Mesendoderm (in vitro differentiated cells): ENCODE measurements at regions not wholly inside any gene's neighbourhood (a gene's known extent, or its start where the extent isn't known, plus 50 kb on each side); places are given as distances from the start of the nearest gene placed in this dataset.

Source experiments
- DNase-seq: peaks from one replicate; pipeline ENCODE4 v3.0.0; 2013
- H2AK5ac ChIP-seq: 2 replicates; pipeline ENCODE4 v1.6.1; 2013; ENCODE audit warnings: low read length, inconsistent platforms
- H2BK120ac ChIP-seq: 2 replicates; pipeline ENCODE4 v1.6.1; 2013; ENCODE audit warnings: low read depth, mild to moderate bottlenecking, low read length, moderate library complexity, mixed read lengths
- H2BK15ac ChIP-seq: replicated peaks from 2 replicates; pipeline ENCODE4 v1.6.1; 2013; ENCODE audit warnings: low read depth, mild to moderate bottlenecking, moderate library complexity
- H2BK5ac ChIP-seq: 2 replicates; pipeline ENCODE4 v1.6.1; 2013; ENCODE audit warnings: low read length, inconsistent platforms
- H3K18ac ChIP-seq: 2 replicates; pipeline ENCODE4 v1.6.1; 2013; ENCODE audit warnings: mild to moderate bottlenecking, low read length, mixed read lengths
- H3K23ac ChIP-seq: one replicate; pipeline ENCODE4 v1.6.1; 2013; ENCODE audit warnings: low read length
- H3K27ac ChIP-seq: 2 replicates; pipeline ENCODE4 v1.5.1; 2013; ENCODE audit warnings: low read depth, mild to moderate bottlenecking, inconsistent platforms, low read length, moderate library complexity
- H3K27me3 ChIP-seq: 2 replicates; pipeline ENCODE4 v1.6.1; 2013; ENCODE audit warnings: low read length, control low read depth, mild to moderate bottlenecking, inconsistent platforms; ENCODE audit not compliant: insufficient read depth, poor library complexity
- H3K36me3 ChIP-seq: 2 replicates; pipeline ENCODE4 v1.6.1; 2013; ENCODE audit warnings: low read length, inconsistent platforms; ENCODE audit not compliant: control insufficient read depth, insufficient read depth
- H3K4ac ChIP-seq: one replicate; pipeline ENCODE4 v1.6.1; 2013; ENCODE audit warnings: low read depth, mild to moderate bottlenecking, low read length, moderate library complexity
- H3K4me1 ChIP-seq: 2 replicates; pipeline ENCODE4 v1.6.1; 2013; ENCODE audit warnings: low read depth, low read length, inconsistent platforms; ENCODE audit not compliant: control insufficient read depth
- H3K4me2 ChIP-seq: 2 replicates; pipeline ENCODE4 v1.6.1; 2013; ENCODE audit warnings: low read length
- H3K4me3 ChIP-seq: 2 replicates; pipeline ENCODE4 v1.5.1; 2013; ENCODE audit warnings: mild to moderate bottlenecking, low read length
- H3K56ac ChIP-seq: one replicate; pipeline ENCODE4 v1.6.1; 2013; ENCODE audit warnings: low read length
- H3K79me1 ChIP-seq: 2 replicates; pipeline ENCODE4 v1.6.1; 2013; ENCODE audit warnings: low read length, inconsistent platforms
- H3K79me2 ChIP-seq: 2 replicates; pipeline ENCODE4 v1.6.1; 2013; ENCODE audit warnings: mild to moderate bottlenecking, low read length; ENCODE audit not compliant: control insufficient read depth, insufficient read depth
- H3K9ac ChIP-seq: 2 replicates; pipeline ENCODE4 v1.6.1; 2013; ENCODE audit warnings: low read length, inconsistent platforms
- H4K5ac ChIP-seq: one replicate; pipeline ENCODE4 v1.6.1; 2013; ENCODE audit warnings: low read length
- H4K8ac ChIP-seq: one replicate; pipeline ENCODE4 v1.6.1; 2013; ENCODE audit warnings: low read depth, mild to moderate bottlenecking, control low read depth, low read length, moderate library complexity
- WGBS: extraction: QIAGEN DNeasy Blood & Tissue Kit; methylation state at CpG from one replicate; pipeline ENCODE4 v1.1.7; 2013; ENCODE audit warnings: low lambda C conversion rate, missing lambda C conversion rate; ENCODE audit not compliant: insufficient coverage; ENCODE audit errors: extremely low coverage; 5-methylcytosine and 5-hydroxymethylcytosine counted together

DNA sequence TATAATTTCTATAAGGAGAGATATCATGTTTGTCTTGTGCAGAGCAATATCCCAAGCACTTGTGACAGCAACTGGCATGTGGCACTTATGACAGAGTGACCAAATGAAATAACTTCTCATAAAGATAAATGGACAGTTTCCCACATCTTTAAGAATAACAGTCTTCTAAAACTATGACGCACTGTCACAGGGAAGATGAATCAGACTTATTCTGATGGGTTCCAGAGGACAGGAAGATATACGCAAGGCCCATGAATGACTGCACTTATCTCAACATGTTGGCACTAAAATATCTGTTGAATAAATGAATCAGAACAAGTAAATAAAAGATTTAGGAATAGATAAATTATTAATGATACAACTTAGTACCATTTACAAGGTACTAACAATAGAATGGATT is 465.8 kb upstream of the SYT1 start:
- no peaks in the 10 kb centered on the region for H3K27me3 ChIP-seq

DNA sequence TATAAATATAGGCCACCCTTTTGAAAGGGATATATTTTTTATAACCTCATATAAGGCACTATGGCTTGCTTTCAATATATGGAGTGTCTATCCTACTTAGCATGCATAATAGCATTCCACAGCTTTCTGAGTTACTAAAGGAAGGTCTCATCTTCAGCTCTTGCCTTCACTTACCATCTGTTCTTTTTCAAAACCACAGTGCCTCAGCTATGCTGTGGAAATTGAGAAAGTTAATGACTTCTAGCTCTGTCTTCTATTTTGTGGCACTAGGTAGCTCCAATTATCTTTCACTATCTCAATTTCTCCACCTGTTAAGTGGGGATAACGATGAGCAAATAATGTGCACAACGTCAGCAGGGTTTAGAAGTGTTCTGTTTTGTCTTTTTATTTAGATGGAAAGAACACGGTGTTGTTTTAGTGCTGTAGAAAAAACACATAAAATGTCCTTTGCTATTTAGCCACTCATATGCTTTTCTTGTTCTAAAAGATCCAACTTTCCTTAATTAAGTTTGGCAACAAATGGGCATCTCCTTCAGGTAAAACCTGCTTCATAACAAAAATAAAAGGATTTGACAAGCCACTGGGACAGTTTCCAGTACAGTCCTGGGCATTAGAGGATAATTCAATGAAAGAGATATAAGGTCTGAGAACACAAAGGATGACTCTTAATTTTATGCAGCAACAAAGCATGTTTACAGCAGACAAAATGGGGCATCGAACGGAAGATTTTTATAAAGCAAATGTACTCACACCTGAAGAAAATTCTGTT is 462.0 kb upstream of the SYT1 start:
- DNase-seq: no peak
- Histone ChIP-seq H3K4me3 (no peak overlapping the region), H3K4ac (no peak overlapping the region), H3K27ac (no peak overlapping the region), H3K9ac (no peak overlapping the region), H2BK15ac (no peak overlapping the region), H4K5ac (no peak overlapping the region), H2AK5ac (no peak overlapping the region), H3K79me2 (no peaks in the 10 kb centered on the region), H3K27me3 (no peaks in the 10 kb centered on the region), H2BK5ac (no peak overlapping the region), H3K18ac (no peak overlapping the region), H4K8ac (no peak overlapping the region), H3K4me1 (peaks cover 2% of the 10 kb centered on the region), H3K23ac (no peak overlapping the region), H2BK120ac (no peak overlapping the region), H3K36me3 (no peaks in the 10 kb centered on the region), H3K56ac (no peak overlapping the region), H3K4me2 (no peak overlapping the region), H3K79me1 (no peaks in the 10 kb centered on the region)
- no CpG with 5 or more reads among the region's 5 CpGs for WGBS

More for the DNA sequence above, 465.8 kb upstream of the SYT1 start:
- H3K79me1 ChIP-seq: no peaks in the 10 kb centered on the region
- no peak overlapping the region for H3K23ac ChIP-seq
- H3K18ac ChIP-seq: no peak overlapping the region
- no peaks in the 10 kb centered on the region for H3K79me2 ChIP-seq
- no peak overlapping the region for H4K8ac ChIP-seq
- H3K9ac ChIP-seq: no peak overlapping the region
- H3K4me3 ChIP-seq: no peak overlapping the region
- H3K4me2 ChIP-seq: no peak overlapping the region
- H3K56ac ChIP-seq: no peak overlapping the region
- no peak overlapping the region for H2BK15ac ChIP-seq
- no peaks in the 10 kb centered on the region for H3K36me3 ChIP-seq
- no peak overlapping the region for H2BK120ac ChIP-seq
- no CpG with 5 or more reads among the region's 2 CpGs for WGBS
- no peak overlapping the region for H3K4ac ChIP-seq
- H3K4me1 ChIP-seq: no peaks in the 10 kb centered on the region
- H2BK5ac ChIP-seq: no peak overlapping the region
- H3K27ac ChIP-seq: no peak overlapping the region
- H4K5ac ChIP-seq: no peak overlapping the region
- no peak for DNase-seq
- no peak overlapping the region for H2AK5ac ChIP-seq

DNA sequence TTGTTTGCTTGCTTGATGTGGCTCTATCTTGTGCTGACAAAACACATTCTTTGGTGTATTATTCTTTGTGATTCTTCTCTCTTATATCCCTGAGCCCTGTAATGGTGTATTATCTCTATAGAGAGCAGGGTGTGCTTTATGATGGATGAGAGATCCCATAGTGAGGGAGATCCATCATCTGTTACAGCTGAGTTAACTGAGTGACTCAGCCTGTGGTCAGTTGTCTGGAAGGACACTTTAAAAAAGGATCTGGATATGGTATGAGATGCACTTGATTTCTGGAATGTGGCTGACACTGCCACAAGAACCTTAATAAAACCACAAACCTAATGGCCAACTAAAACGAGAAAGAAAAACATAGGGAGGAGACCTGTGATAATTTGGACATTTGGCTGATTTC is 461.4 kb upstream of the SYT1 start:
- no peak overlapping the region for H3K56ac ChIP-seq
- H3K79me2 ChIP-seq: no peaks in the 10 kb centered on the region
- H4K5ac ChIP-seq: no peak overlapping the region
- no CpG with 5 or more reads among the region's 1 CpG for WGBS
- no peak overlapping the region for H3K23ac ChIP-seq
- H2BK5ac ChIP-seq: no peak overlapping the region
- H2BK120ac ChIP-seq: no peak overlapping the region
- H3K4me3 ChIP-seq: no peak overlapping the region
- no peak overlapping the region for H2AK5ac ChIP-seq
- H3K9ac ChIP-seq: no peak overlapping the region
- peaks cover 2% of the 10 kb centered on the region for H3K4me1 ChIP-seq
- no peaks in the 10 kb centered on the region for H3K36me3 ChIP-seq
- no peaks in the 10 kb centered on the region for H3K79me1 ChIP-seq
- no peak overlapping the region for H3K4ac ChIP-seq
- H3K27me3 ChIP-seq: no peaks in the 10 kb centered on the region
- no peak overlapping the region for H3K18ac ChIP-seq
- no peak overlapping the region for H2BK15ac ChIP-seq
- no peak overlapping the region for H4K8ac ChIP-seq
- no peak overlapping the region for H3K27ac ChIP-seq
- H3K4me2 ChIP-seq: no peak overlapping the region
- no peak for DNase-seq

DNA sequence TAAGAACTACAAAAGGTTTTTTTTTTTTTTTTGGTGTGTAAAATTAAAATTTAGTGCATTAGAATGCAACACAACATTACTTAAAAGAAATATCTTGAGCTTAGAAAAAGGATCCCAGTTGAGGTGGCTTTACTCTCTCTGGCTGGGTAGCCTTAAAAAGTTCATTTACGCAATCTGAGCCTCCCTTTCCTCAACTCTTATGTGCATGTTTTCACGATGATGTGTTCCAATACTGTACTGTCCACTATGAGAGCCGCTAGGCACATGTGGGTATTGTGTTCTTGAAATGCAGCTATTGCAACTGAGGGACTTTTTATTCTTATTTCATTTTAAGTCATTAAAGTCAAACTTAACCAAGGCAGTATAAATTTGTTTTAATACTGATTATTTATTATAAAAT is 460.9 kb upstream of the SYT1 start:
- Histone ChIP-seq H3K56ac (no peak overlapping the region), H2BK5ac (no peak overlapping the region), H3K27ac (no peak overlapping the region), H3K79me2 (no peaks in the 10 kb centered on the region), H4K5ac (no peak overlapping the region), H2BK120ac (no peak overlapping the region), H3K4me3 (no peak overlapping the region), H3K23ac (no peak overlapping the region), H3K79me1 (no peaks in the 10 kb centered on the region), H2BK15ac (no peak overlapping the region), H3K18ac (no peak overlapping the region), H2AK5ac (no peak overlapping the region), H3K9ac (no peak overlapping the region), H4K8ac (no peak overlapping the region), H3K4me1 (peaks cover 2% of the 10 kb centered on the region), H3K4me2 (no peak overlapping the region), H3K4ac (no peak overlapping the region), H3K36me3 (no peaks in the 10 kb centered on the region), H3K27me3 (no peaks in the 10 kb centered on the region)
- WGBS: no CpG with 5 or more reads among the region's 3 CpGs
- no peak for DNase-seq

DNA sequence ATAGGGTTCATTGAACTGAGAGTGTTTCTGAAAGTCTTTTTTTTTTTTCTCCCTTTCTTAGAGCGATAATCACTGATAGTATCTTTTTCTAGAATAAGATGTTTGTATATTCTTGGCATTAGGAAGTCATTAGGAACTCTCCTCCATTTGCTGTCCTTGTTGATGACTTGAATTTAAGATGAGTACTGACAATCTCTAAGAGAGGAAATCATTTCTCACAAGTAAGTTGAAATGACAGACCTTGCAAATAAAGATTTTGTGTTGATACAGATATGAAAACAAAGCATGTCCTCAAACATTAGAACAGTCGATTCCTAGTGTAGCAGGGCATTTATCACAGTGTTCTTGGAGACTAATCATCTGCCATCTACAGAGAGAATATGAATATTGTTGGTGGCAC is 458.4 kb upstream of the SYT1 start:
- no peak overlapping the region for H3K18ac ChIP-seq
- no peaks in the 10 kb centered on the region for H3K36me3 ChIP-seq
- no peak overlapping the region for H4K5ac ChIP-seq
- no peaks in the 10 kb centered on the region for H3K27me3 ChIP-seq
- no peak overlapping the region for H2AK5ac ChIP-seq
- peaks cover 2% of the 10 kb centered on the region for H3K4me1 ChIP-seq
- no CpG with 5 or more reads among the region's 2 CpGs for WGBS
- H3K23ac ChIP-seq: no peak overlapping the region
- H3K79me2 ChIP-seq: no peaks in the 10 kb centered on the region
- H4K8ac ChIP-seq: no peak overlapping the region
- H3K27ac ChIP-seq: no peak overlapping the region
- no peak overlapping the region for H3K4me2 ChIP-seq
- no peak overlapping the region for H2BK15ac ChIP-seq
- H2BK120ac ChIP-seq: no peak overlapping the region
- no peak overlapping the region for H3K4me3 ChIP-seq
- no peak overlapping the region for H3K9ac ChIP-seq
- H3K4ac ChIP-seq: no peak overlapping the region
- H2BK5ac ChIP-seq: no peak overlapping the region
- H3K56ac ChIP-seq: no peak overlapping the region
- DNase-seq: no peak
- no peaks in the 10 kb centered on the region for H3K79me1 ChIP-seq

DNA sequence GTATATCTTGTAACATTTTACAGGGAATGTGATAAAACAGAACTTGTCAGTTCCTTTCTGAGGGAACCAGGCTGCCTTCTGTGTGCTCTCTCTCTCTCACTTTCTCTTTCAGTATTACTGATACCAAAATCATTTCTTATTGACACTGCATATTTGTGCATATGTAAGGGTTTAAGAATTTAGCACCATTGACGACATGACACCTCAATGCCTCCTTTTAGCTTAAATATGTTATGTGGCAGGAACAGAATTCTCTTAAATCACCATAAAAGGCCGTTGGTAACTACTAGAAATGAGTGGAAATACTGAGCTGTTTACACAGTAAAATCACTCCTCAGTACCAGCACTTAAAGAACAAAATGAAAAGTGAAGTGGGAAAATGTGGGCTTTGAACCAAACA is 457.7 kb upstream of the SYT1 start:
- H3K36me3 ChIP-seq: no peaks in the 10 kb centered on the region
- no peak overlapping the region for H2AK5ac ChIP-seq
- no peak overlapping the region for H3K4ac ChIP-seq
- no peak overlapping the region for H4K8ac ChIP-seq
- H3K27me3 ChIP-seq: no peaks in the 10 kb centered on the region
- no peak overlapping the region for H3K4me2 ChIP-seq
- DNase-seq: peak; percentile 66
- H3K4me1 ChIP-seq: peaks cover 2% of the 10 kb centered on the region
- H3K27ac ChIP-seq: no peak overlapping the region
- H3K79me1 ChIP-seq: no peaks in the 10 kb centered on the region
- no peak overlapping the region for H3K4me3 ChIP-seq
- H3K23ac ChIP-seq: no peak overlapping the region
- H3K56ac ChIP-seq: no peak overlapping the region
- H2BK5ac ChIP-seq: no peak overlapping the region
- H3K79me2 ChIP-seq: no peaks in the 10 kb centered on the region
- H2BK120ac ChIP-seq: no peak overlapping the region
- no peak overlapping the region for H4K5ac ChIP-seq
- H3K18ac ChIP-seq: no peak overlapping the region
- no peak overlapping the region for H2BK15ac ChIP-seq
- H3K9ac ChIP-seq: no peak overlapping the region
- no CpG with 5 or more reads among the region's 2 CpGs for WGBS
